ENCODE measurements at regions not wholly inside any gene's neighbourhood (a gene's known extent, or its start where the extent isn't known, plus 50 kb on each side); places are given as distances from the start of the nearest gene placed in this dataset.

GRCh38 chr10:78588194-78588811, 480.5 kb upstream of the ZMIZ1 start:
- H2AFZ ChIP-seq (ENCODE audit: low read length), result no peak overlapping the region
- no peak overlapping the region for H3K27ac ChIP-seq (ENCODE audit: low read depth, low read length, poor library complexity, severe bottlenecking)
- ChIA-PET CTCF (ENCODE audit: unreplicated experiment) (no interaction called here), POLR2A (no interaction called here)
- no peaks in the 10 kb centered on the region for H3K9me2 ChIP-seq (ENCODE audit: insufficient read depth, low read length)
- H3K36me3 ChIP-seq (ENCODE audit: insufficient read depth, low read length), result no peaks in the 10 kb centered on the region
- intact Hi-C loops (cut with micrococcal nuclease; ENCODE audit: unreplicated experiment), result no loop called here
- H4K20me1 ChIP-seq (ENCODE audit: insufficient read depth, low read length), result no peaks in the 10 kb centered on the region
- no peaks in the 10 kb centered on the region for H3K4me1 ChIP-seq (ENCODE audit: insufficient read depth, low read length, poor library complexity, severe bottlenecking)
- DNase-seq (ENCODE audit: low spot score), result no peak
- TF ChIP-seq CTCF (conservative IDR thresholded peaks at IDR 0.05; ENCODE audit: low read length) (no peak), EZH2phosphoT487 (IDR thresholded peaks at IDR 0.05; ENCODE audit: borderline replicate concordance, low read depth, low read length) (no peak)
- no peaks in the 10 kb centered on the region for H3K79me2 ChIP-seq (ENCODE audit: insufficient read depth, low read depth, low read length)
- no peak overlapping the region for H3K4me3 ChIP-seq (ENCODE audit: low read depth, low read length, poor library complexity, severe bottlenecking)
- BruUV-seq (replicated peaks), result no TSS peak
- H3K9me3 ChIP-seq (ENCODE audit: low read length), result no peaks in the 10 kb centered on the region
- no peak overlapping the region for H3K4me2 ChIP-seq (ENCODE audit: low read length)

GRCh38 chr10:78589687-78590086, 479.1 kb upstream of the ZMIZ1 start:
- no TSS peak for BruUV-seq (replicated peaks)
- no peaks in the 10 kb centered on the region for H4K20me1 ChIP-seq (ENCODE audit: insufficient read depth, low read length)
- H3K79me2 ChIP-seq (ENCODE audit: insufficient read depth, low read depth, low read length), result no peaks in the 10 kb centered on the region
- no peak overlapping the region for H3K27ac ChIP-seq (ENCODE audit: low read depth, low read length, poor library complexity, severe bottlenecking)
- no peak overlapping the region for H2AFZ ChIP-seq (ENCODE audit: low read length)
- ChIA-PET CTCF (ENCODE audit: unreplicated experiment) (no interaction called here), POLR2A (no interaction called here)
- no peaks in the 10 kb centered on the region for H3K36me3 ChIP-seq (ENCODE audit: insufficient read depth, low read length)
- H3K9me3 ChIP-seq (ENCODE audit: low read length), result no peaks in the 10 kb centered on the region
- DNase-seq (ENCODE audit: low spot score), result no peak
- no peak overlapping the region for H3K4me3 ChIP-seq (ENCODE audit: low read depth, low read length, poor library complexity, severe bottlenecking)
- no peak overlapping the region for H3K4me2 ChIP-seq (ENCODE audit: low read length)
- intact Hi-C loops (cut with micrococcal nuclease; ENCODE audit: unreplicated experiment), result no loop called here
- no peaks in the 10 kb centered on the region for H3K4me1 ChIP-seq (ENCODE audit: insufficient read depth, low read length, poor library complexity, severe bottlenecking)
- no peak for TF ChIP-seq EZH2phosphoT487 (IDR thresholded peaks at IDR 0.05; ENCODE audit: borderline replicate concordance, low read depth, low read length)
- no peak for TF ChIP-seq CTCF (conservative IDR thresholded peaks at IDR 0.05; ENCODE audit: low read length)
- H3K9me2 ChIP-seq (ENCODE audit: insufficient read depth, low read length), result no peaks in the 10 kb centered on the region

GRCh38 chr10:78591066-78591465, 477.7 kb upstream of the ZMIZ1 start:
- Histone ChIP-seq H3K9me3 (ENCODE audit: low read length) (no peaks in the 10 kb centered on the region), H3K79me2 (ENCODE audit: insufficient read depth, low read depth, low read length) (no peaks in the 10 kb centered on the region), H3K36me3 (ENCODE audit: insufficient read depth, low read length) (no peaks in the 10 kb centered on the region), H3K9me2 (ENCODE audit: insufficient read depth, low read length) (no peaks in the 10 kb centered on the region), H4K20me1 (ENCODE audit: insufficient read depth, low read length) (no peaks in the 10 kb centered on the region), H3K4me2 (ENCODE audit: low read length) (no peak overlapping the region), H3K4me1 (ENCODE audit: insufficient read depth, low read length, poor library complexity, severe bottlenecking) (no peaks in the 10 kb centered on the region), H2AFZ (ENCODE audit: low read length) (no peak overlapping the region), H3K4me3 (ENCODE audit: low read depth, low read length, poor library complexity, severe bottlenecking) (no peak overlapping the region), H3K27ac (ENCODE audit: low read depth, low read length, poor library complexity, severe bottlenecking) (no peak overlapping the region)
- ChIA-PET POLR2A (no interaction called here), CTCF (ENCODE audit: unreplicated experiment) (no interaction called here)
- TF ChIP-seq CTCF (conservative IDR thresholded peaks at IDR 0.05; ENCODE audit: low read length), result no peak
- no peak for TF ChIP-seq EZH2phosphoT487 (IDR thresholded peaks at IDR 0.05; ENCODE audit: borderline replicate concordance, low read depth, low read length)
- intact Hi-C loops (cut with micrococcal nuclease; ENCODE audit: unreplicated experiment), result no loop called here
- BruUV-seq (replicated peaks), result no TSS peak
- DNase-seq (ENCODE audit: low spot score), result no peak

Measured in OCI-LY7 (cell line).